ENCODE measurements at regions not wholly inside any gene's neighbourhood (a gene's known extent, or its start where the extent isn't known, plus 50 kb on each side); places are given as distances from the start of the nearest gene placed in this dataset.
A peak's percentile ranks its signal among the peaks of the same experiment; 100 is the strongest.
"Not testable (repeated sequence)": the region's sequence is repeated elsewhere in the genome, so short reads cannot be mapped to it uniquely, and the experiment has no call there.

GRCh38 chrX:980587-981235 lies 231.7 kb downstream of the CRLF2 start:
- H3K36me3 ChIP-seq (ENCODE audit: insufficient read depth), result peaks cover 4% of the 10 kb centered on the region; the same call in 1 of the 2 replicates
- Mint-ChIP-seq H3K4me3 (no peak overlapping the region), H3K27me3 (ENCODE audit: insufficient read depth, low read depth, poor library complexity) (peaks cover 17% of the 10 kb centered on the region), H3K27ac (no peak overlapping the region), H3K36me3 (ENCODE audit: low read depth) (peaks cover 50% of the 10 kb centered on the region), H3K4me1 (no peaks in the 10 kb centered on the region; the same call in 2 of the 3 replicates), H3K9me3 (peaks cover 69% of the 10 kb centered on the region)
- H3K4me3 ChIP-seq, result peak overlapping the region; percentile 44
- H3K79me2 ChIP-seq (replicated peaks; ENCODE audit: insufficient read depth), result no peaks in the 10 kb centered on the region
- H3K4me1 ChIP-seq (ENCODE audit: insufficient read depth), result peaks cover 23% of the 10 kb centered on the region
- H3K27ac ChIP-seq (ENCODE audit: low read depth), result no peak overlapping the region
- H3K4me2 ChIP-seq, result peak overlapping the region; percentile 68
- H4K20me1 ChIP-seq (replicated peaks; ENCODE audit: insufficient read depth), result no peaks in the 10 kb centered on the region
- H3F3A ChIP-seq (replicated peaks; ENCODE audit: low read depth), result no peaks in the 10 kb centered on the region
- peaks cover 18% of the 10 kb centered on the region; the same call in 1 of the 2 replicates for H3K27me3 ChIP-seq (ENCODE audit: insufficient read depth)
- no peak overlapping the region for H2AFZ ChIP-seq
- no peak for ATAC-seq
- TF ChIP-seq EZH2phosphoT487 (IDR thresholded peaks at IDR 0.05; ENCODE audit: unreplicated experiment), result no peak
- no peak for TF ChIP-seq REST (IDR thresholded peaks at IDR 0.05; ENCODE audit: unreplicated experiment)
- no peaks in the 10 kb centered on the region for H3K9me2 ChIP-seq (ENCODE audit: insufficient read depth)
- no peak for DNase-seq (ENCODE audit: low spot score)

GRCh38 chrX:979127-979526 lies 233.3 kb downstream of the CRLF2 start:
- not testable (repeated sequence) for ATAC-seq; H3K36me3 ChIP-seq (ENCODE audit: insufficient read depth); H3F3A ChIP-seq (replicated peaks; ENCODE audit: low read depth); H3K27ac Mint-ChIP-seq; H3K27ac ChIP-seq (ENCODE audit: low read depth); H3K79me2 ChIP-seq (replicated peaks; ENCODE audit: insufficient read depth); DNase-seq (ENCODE audit: low spot score); H3K9me2 ChIP-seq (ENCODE audit: insufficient read depth); H4K20me1 ChIP-seq (replicated peaks; ENCODE audit: insufficient read depth); H3K4me3 Mint-ChIP-seq; H3K4me3 ChIP-seq; H3K4me1 Mint-ChIP-seq; H2AFZ ChIP-seq
- Mint-ChIP-seq H3K27me3 (ENCODE audit: insufficient read depth, low read depth, poor library complexity) (peaks cover 13% of the 10 kb centered on the region), H3K9me3 (peaks cover 55% of the 10 kb centered on the region), H3K36me3 (ENCODE audit: low read depth) (peaks cover 48% of the 10 kb centered on the region)
- Histone ChIP-seq H3K4me2 (peak overlapping the region; percentile 68; the same call in 1 of the 2 replicates), H3K27me3 (ENCODE audit: insufficient read depth) (peaks cover 18% of the 10 kb centered on the region; the same call in 1 of the 2 replicates), H3K4me1 (ENCODE audit: insufficient read depth) (peaks cover 23% of the 10 kb centered on the region)

GRCh38 chrX:973010-973632 lies 239.3 kb downstream of the CRLF2 start:
- Histone ChIP-seq H4K20me1 (replicated peaks; ENCODE audit: insufficient read depth) (no peaks in the 10 kb centered on the region), H3K9me2 (ENCODE audit: insufficient read depth) (no peaks in the 10 kb centered on the region), H3K27me3 (ENCODE audit: insufficient read depth) (no peaks in the 10 kb centered on the region), H3F3A (replicated peaks; ENCODE audit: low read depth) (no peaks in the 10 kb centered on the region), H3K36me3 (ENCODE audit: insufficient read depth) (no peaks in the 10 kb centered on the region), H3K4me1 (ENCODE audit: insufficient read depth) (no peaks in the 10 kb centered on the region), H3K27ac (ENCODE audit: low read depth) (no peak overlapping the region), H3K79me2 (replicated peaks; ENCODE audit: insufficient read depth) (no peaks in the 10 kb centered on the region), H2AFZ (no peak overlapping the region), H3K4me3 (no peak overlapping the region), H3K4me2 (no peak overlapping the region)
- Mint-ChIP-seq H3K36me3 (ENCODE audit: low read depth) (peaks cover 28% of the 10 kb centered on the region), H3K27me3 (ENCODE audit: insufficient read depth, low read depth, poor library complexity) (peaks cover 2% of the 10 kb centered on the region), H3K27ac (no peak overlapping the region), H3K4me3 (no peak overlapping the region), H3K9me3 (no peaks in the 10 kb centered on the region; the same call in 1 of the 3 replicates), H3K4me1 (no peaks in the 10 kb centered on the region)
- DNase-seq (ENCODE audit: low spot score) (no peak), ATAC-seq (no peak)
- TF ChIP-seq POLR2AphosphoS5 (IDR thresholded peaks at IDR 0.05; ENCODE audit: low read depth) (no peak), EZH2 (IDR thresholded peaks at IDR 0.05; ENCODE audit: low read depth, unreplicated experiment) (no peak), ZNF114 (CRISPR knock-in tag; IDR thresholded peaks at IDR 0.05) (no peak), NANOG (IDR thresholded peaks at IDR 0.05; ENCODE audit: borderline replicate concordance) (no peak), EZH2phosphoT487 (IDR thresholded peaks at IDR 0.05; ENCODE audit: unreplicated experiment) (no peak), STAT1 (IDR thresholded peaks at IDR 0.05; ENCODE audit: unreplicated experiment) (no peak), ETS1 (IDR thresholded peaks at IDR 0.05) (no peak)

Measured in GM23338 (cell line).